HepG2 (cell line): ENCODE measurements at regions not wholly inside any gene's neighbourhood (a gene's known extent, or its start where the extent isn't known, plus 50 kb on each side); places are given as distances from the start of the nearest gene placed in this dataset.

Experiments
- ATAC-seq: fragments of 200-7000 bp; cut with Tn5 transposase; 3 replicates; pipeline ENCODE4 v1.9.1; 2020; ENCODE audit warnings: mild to moderate bottlenecking, moderate library complexity
- BruUV-seq: library from RNA; stranded (reverse); fragments of 400-500 nt; replicated peaks from 2 replicates; lab custom pipeline; 2021; lab: Mats Ljungman, UMichigan
- CTCF ChIA-PET: fragments of 300-600 bp; formaldehyde crosslinking; extraction: SDS; loops from one replicate; lab custom pipeline; 2021; ENCODE audit warnings: low total read pairs, inconsistent platforms, low intra/inter-chr PET ratio; lab: Yijun Ruan, JAX
- POLR2A ChIA-PET: fragments of 350-600 bp; sonication (Branson Sonifier 250); formaldehyde crosslinking; loops from one replicate; lab custom pipeline; 2020; ENCODE audit warnings: antibody characterized with exemption, inconsistent platforms; lab: Yijun Ruan, JAX
- DNase-seq: peaks from one replicate; pipeline ENCODE4 v3.0.0-alpha.2; 2015; ENCODE audit warnings: low spot score
- FAIRE-seq: peaks from 3 replicates; lab custom pipeline; 2011; peaks lifted over from hg19 to GRCh38; lab: Jason Lieb, UNC
- H2AFZ ChIP-seq: one replicate; pipeline ENCODE4 v1.6.1; 2011; ENCODE audit warnings: low read length, inconsistent platforms
- H3K27ac ChIP-seq: fragments of 300-600 bp; 3 replicates; pipeline ENCODE4 v1.8.0; 2011; ENCODE audit warnings: mixed run types, mild to moderate bottlenecking, mixed read lengths, low read length, inconsistent platforms; ENCODE audit not compliant: insufficient read depth; ENCODE audit errors: extremely low read length
- H3K27me3 ChIP-seq, 2 experiments: fragments of 200-600 bp in 1 of 2; 2 replicates in 1 of 2; 3 replicates in 1 of 2; pipeline versions ENCODE4 v1.6.0 to v1.8.0; 2011; ENCODE audit warnings: low read length in 2 of 2, mild to moderate bottlenecking in 2 of 2, moderate library complexity in 2 of 2, inconsistent platforms in 1 of 2; ENCODE audit not compliant: insufficient read depth in 2 of 2, control insufficient read depth in 1 of 2
- H3K36me3 ChIP-seq, 2 experiments: fragments of 200-600 bp in 1 of 2; replicated peaks in 1 of 2; 2 replicates in 1 of 2; 3 replicates in 1 of 2; pipeline versions ENCODE4 v1.5.1 to v1.8.0; 2011; ENCODE audit warnings: low read length in 2 of 2, inconsistent platforms in 1 of 2; ENCODE audit not compliant: insufficient read depth in 2 of 2, control insufficient read depth in 1 of 2
- H3K4me1 ChIP-seq: 2 replicates; pipeline ENCODE4 v1.5.1; 2012; ENCODE audit warnings: low read length, inconsistent platforms; ENCODE audit not compliant: insufficient read depth
- H3K4me2 ChIP-seq: 2 replicates; pipeline ENCODE4 v1.6.0; 2011; ENCODE audit warnings: low read depth, low read length, inconsistent platforms
- H3K4me3 ChIP-seq, 3 experiments: fragments of 200-600 bp in 1 of 3; sonication (generic), shearing (Covaris generic) in 1 of 3; replicated peaks in 1 of 3; 2 replicates each; pipeline ENCODE4 v1.5.1; 2011 to 2016; ENCODE audit warnings: low read length in 3 of 3, inconsistent platforms in 2 of 3, low read depth in 2 of 3, mild to moderate bottlenecking in 2 of 3, control low read depth in 1 of 3, mixed read lengths in 1 of 3; ENCODE audit not compliant: insufficient read depth in 1 of 3
- H3K79me2 ChIP-seq: one replicate; pipeline ENCODE4 v1.6.1; 2011; ENCODE audit warnings: low read length, inconsistent platforms; ENCODE audit not compliant: insufficient read depth
- H3K9ac ChIP-seq: 2 replicates; pipeline ENCODE4 v1.6.0; 2011; ENCODE audit warnings: mild to moderate bottlenecking, low read depth, low read length, inconsistent platforms; ENCODE audit not compliant: insufficient read depth
- H3K9me3 ChIP-seq: 2 replicates; pipeline ENCODE4 v1.5.1; 2012; ENCODE audit warnings: mild to moderate bottlenecking, low read length
- H4K20me1 ChIP-seq: 2 replicates; pipeline ENCODE4 v1.6.0; 2011; ENCODE audit warnings: inconsistent platforms, mild to moderate bottlenecking, low read length, moderate library complexity; ENCODE audit not compliant: insufficient read depth
- CSRNP2 ChIP-seq: sonication (generic); formaldehyde crosslinking; conservative IDR thresholded peaks from 2 replicates; pipeline ENCODE4 v1.8.0; 2022; ENCODE audit warnings: low read depth, missing genetic modification reagents
- DNMT1 ChIP-seq: sonication (generic); formaldehyde crosslinking; IDR thresholded peaks from 2 replicates; pipeline ENCODE4 v1.5.1; 2020; ENCODE audit warnings: mild to moderate bottlenecking, missing genetic modification reagents
- EED ChIP-seq: sonication (generic); formaldehyde crosslinking; IDR thresholded peaks from 2 replicates; pipeline ENCODE4 v1.5.0; 2020; ENCODE audit warnings: mild to moderate bottlenecking, missing genetic modification reagents
- ETS1 ChIP-seq: sonication (generic); formaldehyde crosslinking; IDR thresholded peaks from 2 replicates; pipeline ENCODE4 v1.4.0; 2020; ENCODE audit warnings: missing genetic modification reagents
- FOXA3 ChIP-seq: IDR thresholded peaks from 2 replicates; pipeline ENCODE4 v1.6.1; 2016; ENCODE audit warnings: missing genetic modification reagents, missing compliant biosample characterization
- FOXK2 ChIP-seq: fragments of 450-650 bp; IDR thresholded peaks from 2 replicates; pipeline ENCODE4 v1.6.1; 2016
- HNF4G ChIP-seq, 2 experiments: sonication (generic) in 1 of 2; formaldehyde crosslinking in 1 of 2; IDR thresholded peaks; 2 replicates each; pipeline versions ENCODE4 v1.4.0 to v1.6.1; 2011 to 2020; ENCODE audit warnings: borderline replicate concordance in 2 of 2, low read depth in 2 of 2, mild to moderate bottlenecking in 2 of 2, low read length in 1 of 2, missing genetic modification reagents in 1 of 2, moderate library complexity in 1 of 2
- KDM1A ChIP-seq: IDR thresholded peaks from 2 replicates; pipeline ENCODE4 v1.6.1; 2016; ENCODE audit warnings: missing compliant biosample characterization
- MTF2 ChIP-seq: sonication (generic); formaldehyde crosslinking; IDR thresholded peaks from 2 replicates; pipeline ENCODE4 v1.5.0; 2020; ENCODE audit warnings: missing genetic modification reagents, borderline replicate concordance
- NR2F2 ChIP-seq: IDR thresholded peaks from 2 replicates; pipeline ENCODE4 v1.6.1; 2012; ENCODE audit warnings: low read depth, inconsistent platforms, borderline replicate concordance
- PAWR ChIP-seq: sonication (generic); formaldehyde crosslinking; IDR thresholded peaks from 2 replicates; pipeline ENCODE4 v1.4.0; 2020; ENCODE audit warnings: missing genetic modification reagents, mild to moderate bottlenecking, borderline replicate concordance
- STAG1 ChIP-seq: sonication (generic); formaldehyde crosslinking; IDR thresholded peaks from 2 replicates; pipeline ENCODE4 v1.4.0; 2020; ENCODE audit warnings: missing genetic modification reagents
- U2AF2 ChIP-seq: fragments of 200-400 bp; formaldehyde crosslinking; IDR thresholded peaks from 2 replicates; pipeline ENCODE4 v1.6.1; 2017; ENCODE audit warnings: low read depth, mild to moderate bottlenecking, low read length
- ZBTB7A ChIP-seq: sonication (generic); formaldehyde crosslinking; IDR thresholded peaks from 2 replicates; pipeline ENCODE4 v1.8.0; 2022; ENCODE audit warnings: mild to moderate bottlenecking, missing genetic modification reagents
- ZFP36L1 ChIP-seq: sonication (generic); formaldehyde crosslinking; IDR thresholded peaks from 2 replicates; pipeline ENCODE4 v1.8.0; 2022; ENCODE audit warnings: mild to moderate bottlenecking, missing genetic modification reagents, moderate library complexity
- ZMAT3 ChIP-seq: sonication (generic); formaldehyde crosslinking; conservative IDR thresholded peaks from 2 replicates; pipeline ENCODE4 v1.7.0; 2021; ENCODE audit warnings: missing genetic modification reagents
- WGBS: methylation state at CpG from one replicate; pipeline ENCODE4 v1.1.6; 2017; ENCODE audit warnings: low lambda C conversion rate; 5-methylcytosine and 5-hydroxymethylcytosine counted together
- in situ Hi-C: cut with HindIII; loops from 2 replicates; pipeline ENCODE4 v1.10.0; 2017; ENCODE audit warnings: low pct_unique_long_range_greater_than_20kb; ENCODE audit not compliant: extremely low pct_ligation_motif_present
- intact Hi-C: fragments of 100-400 bp; cut with micrococcal nuclease; formaldehyde crosslinking; loops from one replicate; pipeline ENCODE4 v1.10.0; 2022; ENCODE audit not compliant: unreplicated experiment
- TF ChIP-seq, protein P1 (sequence below): fragments of 450-650 bp; IDR thresholded peaks from 2 replicates; pipeline ENCODE4 v1.6.1; 2017

GRCh38 chr7:85669225-85669624, 482.4 kb upstream of the SEMA3D start:
- TF ChIP-seq EED (CRISPR knock-in tag): no peak
- no peak for TF ChIP-seq KDM1A (CRISPR knock-in tag)
- TF ChIP-seq NR2F2: no peak
- TF ChIP-seq FOXK2: no peak
- no peak for TF ChIP-seq STAG1
- no peak for TF ChIP-seq FOXA3 (CRISPR knock-in tag)
- TF ChIP-seq, protein P1, sequence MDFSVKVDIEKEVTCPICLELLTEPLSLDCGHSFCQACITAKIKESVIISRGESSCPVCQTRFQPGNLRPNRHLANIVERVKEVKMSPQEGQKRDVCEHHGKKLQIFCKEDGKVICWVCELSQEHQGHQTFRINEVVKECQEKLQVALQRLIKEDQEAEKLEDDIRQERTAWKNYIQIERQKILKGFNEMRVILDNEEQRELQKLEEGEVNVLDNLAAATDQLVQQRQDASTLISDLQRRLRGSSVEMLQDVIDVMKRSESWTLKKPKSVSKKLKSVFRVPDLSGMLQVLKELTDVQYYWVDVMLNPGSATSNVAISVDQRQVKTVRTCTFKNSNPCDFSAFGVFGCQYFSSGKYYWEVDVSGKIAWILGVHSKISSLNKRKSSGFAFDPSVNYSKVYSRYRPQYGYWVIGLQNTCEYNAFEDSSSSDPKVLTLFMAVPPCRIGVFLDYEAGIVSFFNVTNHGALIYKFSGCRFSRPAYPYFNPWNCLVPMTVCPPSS: no peak
- no peak for TF ChIP-seq MTF2
- TF ChIP-seq ETS1 (CRISPR knock-in tag): no peak
- TF ChIP-seq ZBTB7A: no peak
- TF ChIP-seq ZFP36L1 (CRISPR knock-in tag): no peak
- no peak for TF ChIP-seq DNMT1 (CRISPR knock-in tag)
- no peak for TF ChIP-seq PAWR (CRISPR knock-in tag)
- no peak for TF ChIP-seq CSRNP2 (CRISPR knock-in tag)
- TF ChIP-seq HNF4G (IDR thresholded peaks at IDR 0.05; ENCODE audit: borderline replicate concordance, low read depth, low read length): no peak
- no peak for TF ChIP-seq HNF4G (CRISPR knock-in tag; IDR thresholded peaks at IDR 0.05; ENCODE audit: borderline replicate concordance, low read depth)
- no peak for TF ChIP-seq ZMAT3
- no peak for TF ChIP-seq U2AF2
- ChIA-PET POLR2A (no interaction called here), CTCF (no interaction called here)
- in situ Hi-C loops: no loop called here
- Histone ChIP-seq H3K27ac (no peak overlapping the region), H3K9ac (no peak overlapping the region), H2AFZ (no peak overlapping the region), H3K4me2 (no peak overlapping the region), H3K36me3 (no peaks in the 10 kb centered on the region), H3K27me3 (no peaks in the 10 kb centered on the region), H3K4me1 (no peaks in the 10 kb centered on the region), H3K9me3 (no peaks in the 10 kb centered on the region), H4K20me1 (no peaks in the 10 kb centered on the region), H3K79me2 (no peaks in the 10 kb centered on the region), H3K4me3 (no peak overlapping the region)
- FAIRE-seq (no peak), DNase-seq (no peak), ATAC-seq (no peak)
- BruUV-seq: no TSS peak
- intact Hi-C loops: no loop called here
- WGBS: 0% methylated on average over 3 of the region's 3 CpGs
